Loucy (cell line): ENCODE measurements at regions not wholly inside any gene's neighbourhood (a gene's known extent, or its start where the extent isn't known, plus 50 kb on each side); places are given as distances from the start of the nearest gene placed in this dataset.

Experiments used
- H2AFZ ChIP-seq: fragments of 200-600 bp; sonication (generic); 2 replicates; pipeline ENCODE4 v1.6.0; 2016; ENCODE audit warnings: antibody characterized with exemption, mild to moderate bottlenecking, low read length, moderate library complexity
- H3F3A ChIP-seq: fragments of 200-600 bp; 2 replicates; pipeline ENCODE4 v1.6.0; 2016; ENCODE audit warnings: antibody characterized with exemption, low read depth, mild to moderate bottlenecking
- H3K27me3 ChIP-seq: fragments of 200-600 bp; sonication (generic); 2 replicates; pipeline ENCODE4 v1.6.1; 2014; ENCODE audit warnings: low read length, mild to moderate bottlenecking; ENCODE audit not compliant: insufficient read depth, poor library complexity, severe bottlenecking
- H3K36me3 ChIP-seq: fragments of 200-600 bp; sonication (generic); 2 replicates; pipeline ENCODE4 v1.6.1; 2016; ENCODE audit warnings: low read length; ENCODE audit not compliant: insufficient read depth
- H3K4me1 ChIP-seq: fragments of 200-600 bp; sonication (generic); 2 replicates; pipeline ENCODE4 v1.5.1; 2014; ENCODE audit warnings: low read length, mild to moderate bottlenecking; ENCODE audit not compliant: insufficient read depth, poor library complexity, severe bottlenecking
- H3K4me2 ChIP-seq: fragments of 200-600 bp; sonication (generic); 2 replicates; pipeline ENCODE4 v1.6.0; 2014; ENCODE audit warnings: antibody characterized with exemption, low read length, low read depth, mild to moderate bottlenecking; ENCODE audit not compliant: poor library complexity, severe bottlenecking
- H3K4me3 ChIP-seq: fragments of 200-600 bp; sonication (generic); 2 replicates; pipeline ENCODE4 v1.5.1; 2014; ENCODE audit warnings: low read length, mild to moderate bottlenecking, mixed read lengths; ENCODE audit not compliant: poor library complexity, severe bottlenecking
- H3K79me2 ChIP-seq: fragments of 200-600 bp; sonication (generic); 2 replicates; pipeline ENCODE4 v1.6.1; 2014; ENCODE audit warnings: low read length; ENCODE audit not compliant: insufficient read depth
- H3K9ac ChIP-seq: fragments of 200-600 bp; sonication (generic); 2 replicates; pipeline ENCODE4 v1.6.0; 2014; ENCODE audit warnings: mild to moderate bottlenecking, low read depth, low read length, moderate library complexity; ENCODE audit not compliant: poor library complexity, severe bottlenecking
- H3K9me2 ChIP-seq: fragments of 200-600 bp; sonication (generic); replicated peaks from 2 replicates; pipeline ENCODE4 v1.6.1; 2016; ENCODE audit warnings: low read depth, low read length, mixed read lengths
- H3K9me3 ChIP-seq: fragments of 200-600 bp; sonication (generic); 2 replicates; pipeline ENCODE4 v1.6.1; 2014; ENCODE audit warnings: mild to moderate bottlenecking, antibody characterized with exemption, low read length, low read depth; ENCODE audit not compliant: insufficient read depth
- H4K20me1 ChIP-seq: fragments of 200-600 bp; sonication (generic); 2 replicates; pipeline ENCODE4 v1.6.0; 2014; ENCODE audit warnings: antibody characterized with exemption, low read length, mild to moderate bottlenecking; ENCODE audit not compliant: insufficient read depth, poor library complexity, severe bottlenecking
- CTCF ChIP-seq: fragments of 200-600 bp; sonication (generic); conservative IDR thresholded peaks from 2 replicates; pipeline ENCODE4 v1.5.1; 2014; ENCODE audit warnings: mild to moderate bottlenecking, antibody characterized with exemption, low read length
- EZH2phosphoT487 ChIP-seq: fragments of 200-600 bp; IDR thresholded peaks from 2 replicates; pipeline ENCODE4 v1.6.1; 2018; ENCODE audit warnings: antibody characterized with exemption, mild to moderate bottlenecking, moderate library complexity, borderline replicate concordance

DNA sequence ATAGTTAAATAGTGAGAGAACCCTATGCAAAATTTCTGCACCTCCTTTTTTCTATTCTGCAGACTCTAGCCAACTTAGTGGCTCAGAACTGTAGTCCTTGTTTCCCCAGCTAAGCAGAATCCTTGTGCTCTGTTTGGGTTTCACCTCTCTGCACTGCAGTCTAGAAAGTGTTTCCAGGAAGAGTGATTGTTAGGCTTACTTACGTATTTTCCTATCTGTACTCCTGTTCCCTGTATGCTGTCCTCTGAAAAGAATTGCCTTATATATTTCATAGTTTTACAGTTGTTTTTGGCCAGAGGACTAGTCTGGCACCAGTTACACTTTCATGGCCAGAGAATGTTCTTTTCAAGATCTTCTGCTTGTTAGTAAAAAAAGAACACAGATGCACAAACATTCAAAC is 154.6 kb upstream of the POT1 start:
- H3K4me1 ChIP-seq, result no peaks in the 10 kb centered on the region
- H3K9me2 ChIP-seq, result no peaks in the 10 kb centered on the region
- H4K20me1 ChIP-seq, result no peaks in the 10 kb centered on the region
- no peak overlapping the region for H3K4me3 ChIP-seq
- H3K9me3 ChIP-seq, result no peaks in the 10 kb centered on the region
- H3K79me2 ChIP-seq, result no peaks in the 10 kb centered on the region
- H2AFZ ChIP-seq, result no peak overlapping the region
- H3K27me3 ChIP-seq, result no peaks in the 10 kb centered on the region
- H3K4me2 ChIP-seq, result no peak overlapping the region
- H3F3A ChIP-seq, result no peaks in the 10 kb centered on the region
- no peak overlapping the region for H3K9ac ChIP-seq
- no peaks in the 10 kb centered on the region for H3K36me3 ChIP-seq
- TF ChIP-seq EZH2phosphoT487 (no peak), CTCF (no peak)

DNA sequence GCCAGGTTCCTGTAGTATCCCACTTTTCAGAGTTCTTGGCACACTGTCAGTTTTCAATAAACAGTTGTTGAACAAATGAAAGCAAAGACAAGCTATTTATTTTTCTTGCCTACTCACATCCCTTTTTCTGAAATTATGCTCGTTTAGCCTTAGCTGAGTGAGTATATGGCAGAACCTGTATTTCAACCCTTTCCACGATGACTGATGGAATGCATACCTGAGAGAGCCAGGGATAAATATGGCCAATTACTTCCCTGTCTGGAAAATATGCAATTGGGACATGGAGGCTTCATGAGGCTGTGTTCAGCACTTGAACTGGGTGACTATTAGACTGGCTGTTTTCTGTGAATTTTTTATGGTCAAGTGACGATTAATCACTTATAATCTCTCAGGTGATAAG is 144.5 kb upstream of the POT1 start:
- Histone ChIP-seq H3K9me3 (no peaks in the 10 kb centered on the region), H3K4me2 (no peak overlapping the region), H2AFZ (no peak overlapping the region), H3K4me3 (no peak overlapping the region), H3K9ac (no peak overlapping the region), H4K20me1 (no peaks in the 10 kb centered on the region), H3K4me1 (no peaks in the 10 kb centered on the region), H3F3A (no peaks in the 10 kb centered on the region), H3K36me3 (no peaks in the 10 kb centered on the region), H3K79me2 (no peaks in the 10 kb centered on the region), H3K27me3 (no peaks in the 10 kb centered on the region), H3K9me2 (no peaks in the 10 kb centered on the region)
- TF ChIP-seq CTCF, result no peak
- no peak for TF ChIP-seq EZH2phosphoT487

- Histone ChIP-seq H4K20me1 (no peaks in the 10 kb centered on the region), H3K9ac (no peak overlapping the region), H3K9me2 (no peaks in the 10 kb centered on the region), H3K36me3 (no peaks in the 10 kb centered on the region), H3K9me3 (no peaks in the 10 kb centered on the region), H3K4me1 (no peaks in the 10 kb centered on the region), H3K4me2 (no peak overlapping the region), H3K79me2 (no peaks in the 10 kb centered on the region), H2AFZ (no peak overlapping the region), H3K4me3 (no peak overlapping the region), H3K27me3 (no peaks in the 10 kb centered on the region), H3F3A (no peaks in the 10 kb centered on the region)
- TF ChIP-seq CTCF (no peak), EZH2phosphoT487 (no peak)
These were observed 135.9 kb upstream of the POT1 start for GRCh38 chr7:125065546-125065945.
